K562 (cell line): ENCODE measurements at regions not wholly inside any gene's neighbourhood (a gene's known extent, or its start where the extent isn't known, plus 50 kb on each side); places are given as distances from the start of the nearest gene placed in this dataset.
A peak's percentile ranks its signal among the peaks of the same experiment; 100 is the strongest.

Experiments
- ATAC-seq: fragments of 200-7000 bp; cut with Tn5 transposase; 3 replicates; pipeline ENCODE4 v1.9.1; 2020; ENCODE audit warnings: moderate library complexity
- BruUV-seq: library from RNA; stranded (reverse); fragments of 400-500 nt; replicated peaks from 2 replicates; lab custom pipeline; 2021; lab: Mats Ljungman, UMichigan
- CTCF ChIA-PET: fragments of 300-600 bp; formaldehyde crosslinking; extraction: SDS; loops from one replicate; lab custom pipeline; 2021; ENCODE audit warnings: low intra/inter-chr PET ratio; lab: Yijun Ruan, JAX
- POLR2A ChIA-PET: fragments of 300-600, 350-650 bp; sonication (Branson Sonifier 250); formaldehyde crosslinking; extraction: SDS; loops from one replicate; lab custom pipeline; 2021; ENCODE audit warnings: antibody characterized with exemption, inconsistent platforms; lab: Yijun Ruan, JAX
- DNase-seq, 4 experiments: peaks; one replicate each; pipeline versions ENCODE4 v3.0.0 to v3.0.0-alpha.2; 2011 to 2018; ENCODE audit warnings: low spot score in 3 of 4, mixed read lengths in 3 of 4; ENCODE audit errors: extremely low read depth in 1 of 4
- FAIRE-seq: peaks from 2 replicates; lab custom pipeline; 2011; peaks lifted over from hg19 to GRCh38; lab: Jason Lieb, UNC
- H2AFZ ChIP-seq: 2 replicates; pipeline ENCODE4 v1.6.0; 2011; ENCODE audit warnings: low read depth, low read length, control low read depth, inconsistent platforms
- H3K27ac ChIP-seq: fragments of 200-600 bp; 3 replicates; pipeline ENCODE4 v1.8.0; 2011; ENCODE audit warnings: low read depth, mild to moderate bottlenecking, control low read depth, inconsistent platforms, low read length, moderate library complexity, mixed read lengths; ENCODE audit errors: extremely low read depth
- H3K27me3 ChIP-seq, 2 experiments: fragments of 300-600 bp in 1 of 2; 2 replicates in 1 of 2; 3 replicates in 1 of 2; pipeline versions ENCODE4 v1.6.0 to v1.8.0; 2011; ENCODE audit warnings: inconsistent platforms in 2 of 2, low read length in 2 of 2, mild to moderate bottlenecking in 1 of 2, mixed read lengths in 1 of 2, moderate library complexity in 1 of 2; ENCODE audit not compliant: control insufficient read depth in 2 of 2, insufficient read depth in 2 of 2
- H3K36me3 ChIP-seq: fragments of 300-600 bp; 3 replicates; pipeline ENCODE4 v1.8.0; 2011; ENCODE audit warnings: mild to moderate bottlenecking, low read length, inconsistent platforms; ENCODE audit not compliant: control insufficient read depth, insufficient read depth
- H3K4me1 ChIP-seq, 2 experiments: fragments of 200-600 bp in 1 of 2; replicated peaks in 1 of 2; 2 replicates in 1 of 2; 3 replicates in 1 of 2; pipeline versions ENCODE4 v1.5.1 to v1.8.0; 2011; ENCODE audit warnings: inconsistent platforms in 2 of 2, low read length in 2 of 2, mild to moderate bottlenecking in 1 of 2, mixed read lengths in 1 of 2, moderate library complexity in 1 of 2; ENCODE audit not compliant: control insufficient read depth in 2 of 2, insufficient read depth in 2 of 2
- H3K4me2 ChIP-seq: 2 replicates; pipeline ENCODE4 v1.6.1; 2011; ENCODE audit warnings: low read length, control low read depth, inconsistent platforms, mixed read lengths; ENCODE audit not compliant: insufficient read depth
- H3K4me3 ChIP-seq: fragments of 200-600 bp; sonication (generic), shearing (Covaris generic); 2 replicates; pipeline ENCODE4 v1.5.1; 2016; ENCODE audit warnings: control low read depth, inconsistent platforms
- H3K79me2 ChIP-seq: fragments of 200-600 bp; 3 replicates; pipeline ENCODE4 v1.8.0; 2011; ENCODE audit warnings: low read length, inconsistent platforms; ENCODE audit not compliant: control insufficient read depth, insufficient read depth
- H3K9ac ChIP-seq, 2 experiments: 2 replicates each; pipeline versions ENCODE4 v1.6.0 to v1.6.1; 2011; ENCODE audit warnings: low read depth in 2 of 2, low read length in 2 of 2, control low read depth in 1 of 2, inconsistent platforms in 1 of 2, mild to moderate bottlenecking in 1 of 2, mixed read lengths in 1 of 2; ENCODE audit not compliant: insufficient read depth in 1 of 2
- H3K9me1 ChIP-seq: one replicate; pipeline ENCODE4 v1.6.0; 2011; ENCODE audit warnings: inconsistent platforms, mild to moderate bottlenecking, low read length, moderate library complexity; ENCODE audit not compliant: control insufficient read depth, insufficient read depth
- H3K9me3 ChIP-seq: replicated peaks from 2 replicates; pipeline ENCODE4 v1.5.1; 2011; ENCODE audit warnings: low read depth, low read length, inconsistent platforms; ENCODE audit not compliant: control insufficient read depth, insufficient read depth
- H4K20me1 ChIP-seq: replicated peaks from 2 replicates; pipeline ENCODE4 v1.6.1; 2011; ENCODE audit warnings: low read length, inconsistent platforms, mixed read lengths; ENCODE audit not compliant: control insufficient read depth, insufficient read depth
- ADNP ChIP-seq: fragments of 200-800 bp; sonication (Bioruptor generic); IDR thresholded peaks from 2 replicates; pipeline ENCODE4 v1.6.1; 2016; ENCODE audit warnings: missing genetic modification characterization, missing compliant biosample characterization
- CCNT2 ChIP-seq: IDR thresholded peaks from 2 replicates; pipeline ENCODE4 v1.6.1; 2011; ENCODE audit warnings: borderline replicate concordance, low read depth, mild to moderate bottlenecking, moderate library complexity, mixed read lengths, low read length; ENCODE audit not compliant: insufficient read length; ENCODE audit errors: extremely low read depth
- FOS ChIP-seq: IDR thresholded peaks from 3 replicates; pipeline ENCODE4 v1.6.1; 2011; ENCODE audit not compliant: insufficient read length; ENCODE audit errors: extremely low read depth
- HCFC1 ChIP-seq: IDR thresholded peaks from 2 replicates; pipeline ENCODE4 v1.6.1; 2012; ENCODE audit warnings: low read depth, low read length, improper control_type of control experiment
- KLF13 ChIP-seq: fragments of 450-650 bp; IDR thresholded peaks from 2 replicates; pipeline ENCODE4 v1.6.1; 2016; ENCODE audit warnings: missing genetic modification characterization, low read depth, mild to moderate bottlenecking, missing compliant biosample characterization, moderate library complexity, borderline replicate concordance
- MTA3 ChIP-seq: fragments of 450-650 bp; formaldehyde crosslinking; IDR thresholded peaks from 2 replicates; pipeline ENCODE4 v1.6.1; 2017; ENCODE audit warnings: mild to moderate bottlenecking, borderline replicate concordance
- POLR2AphosphoS5 ChIP-seq: IDR thresholded peaks from 2 replicates; pipeline ENCODE4 v1.6.1; 2011; ENCODE audit warnings: mild to moderate bottlenecking, low read depth, low read length, moderate library complexity; ENCODE audit not compliant: control insufficient read depth, insufficient read depth
- RAD51 ChIP-seq: fragments of 450-650 bp; IDR thresholded peaks from 2 replicates; pipeline ENCODE4 v1.7.1; 2016; ENCODE audit warnings: low read depth, mild to moderate bottlenecking, borderline replicate concordance
- RFX5 ChIP-seq: IDR thresholded peaks from 2 replicates; pipeline ENCODE4 v1.6.1; 2011; ENCODE audit warnings: low read depth, mild to moderate bottlenecking, improper control_type of control experiment, low read length
- SIX5 ChIP-seq, 2 experiments: IDR thresholded peaks; 2 replicates each; pipeline ENCODE4 v1.6.1; 2011; ENCODE audit warnings: low read length in 2 of 2, borderline replicate concordance in 1 of 2, low read depth in 1 of 2, mild to moderate bottlenecking in 1 of 2, moderate library complexity in 1 of 2; ENCODE audit not compliant: insufficient read depth in 1 of 2
- STAT5B ChIP-seq: fragments of 250-450 bp; sonication (Bioruptor Pico); IDR thresholded peaks from 2 replicates; pipeline ENCODE4 v1.8.0; 2021; ENCODE audit warnings: mild to moderate bottlenecking, inconsistent platforms
- USF1 ChIP-seq: sonication (generic); formaldehyde crosslinking; IDR thresholded peaks from 2 replicates; pipeline ENCODE4 v1.9.0; 2022; ENCODE audit warnings: mild to moderate bottlenecking, missing genetic modification reagents
- USF2 ChIP-seq: sonication (generic); formaldehyde crosslinking; IDR thresholded peaks from 2 replicates; pipeline ENCODE4 v1.5.0; 2020; ENCODE audit warnings: missing genetic modification reagents
- ZNF699 ChIP-seq: fragments of 250-450 bp; sonication (Bioruptor Pico); IDR thresholded peaks from 2 replicates; pipeline ENCODE4 v1.8.0; 2021; ENCODE audit warnings: mild to moderate bottlenecking, moderate library complexity; ENCODE audit not compliant: insufficient replicate concordance
- WGBS: fragments of 100-300 bp; shearing (Covaris generic); methylation state at CpG from one replicate; pipeline ENCODE4 v1.1.6; 2016; ENCODE audit warnings: low coverage, mixed read lengths; ENCODE audit not compliant: insufficient coverage; ENCODE audit errors: missing lambda C conversion rate; 5-methylcytosine and 5-hydroxymethylcytosine counted together
- in situ Hi-C: fragments of 300-500 bp; cut with MboI; formaldehyde crosslinking; loops from 4 replicates; pipeline ENCODE4 v1.15.0; 2018; ENCODE audit warnings: inconsistent platforms, mixed read lengths
- intact Hi-C: fragments of 100-400 bp; cut with micrococcal nuclease; formaldehyde crosslinking; loops from 2 replicates; pipeline ENCODE4 v1.14.2; 2022
- TF ChIP-seq, protein P1 (sequence below): fragments of 450-650 bp; IDR thresholded peaks from 2 replicates; pipeline ENCODE4 v1.6.1; 2016; ENCODE audit warnings: mild to moderate bottlenecking

DNA sequence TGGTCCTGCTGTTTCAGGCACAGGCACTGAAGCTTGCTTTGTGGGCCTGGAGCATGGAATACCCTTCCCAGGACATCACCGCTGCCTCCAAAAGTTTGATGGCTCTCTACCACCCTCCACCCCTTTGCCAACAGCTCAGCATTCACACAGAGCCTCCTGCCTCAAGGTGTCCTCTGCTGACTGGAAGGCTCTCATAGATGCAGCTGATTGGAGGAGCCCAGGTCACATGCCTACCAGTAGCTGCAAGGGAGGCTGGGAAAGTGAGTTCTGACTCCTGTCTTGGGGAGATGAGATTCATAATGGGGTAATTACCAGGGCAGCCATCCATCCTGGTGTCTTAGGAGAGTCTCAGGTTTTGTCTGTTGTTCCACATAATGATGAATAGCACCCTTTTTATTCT, 124.8 kb upstream of the GRIK3 start:
- ChIA-PET CTCF (no interaction called here), POLR2A (interaction anchor here (0.6 to 0.9 kb wide), 3 partner anchors 11 to 261 kb away, joined by 3 read pairs; no protein-coding TSS in a partner anchor)
- Histone ChIP-seq H3K79me2 (no peaks in the 10 kb centered on the region), H3K27me3 (no peaks in the 10 kb centered on the region), H2AFZ (no peak overlapping the region), H3K9me1 (no peaks in the 10 kb centered on the region), H3K27ac (no peak overlapping the region), H3K4me1 (no peaks in the 10 kb centered on the region), H3K4me3 (no peak overlapping the region), H3K4me2 (no peak overlapping the region), H3K9me3 (no peaks in the 10 kb centered on the region), H3K36me3 (no peaks in the 10 kb centered on the region), H3K9ac (no peak overlapping the region), H4K20me1 (no peaks in the 10 kb centered on the region)
- intact Hi-C loops, result no loop called here
- WGBS, result 0% methylated on average over 1 of the region's 1 CpG
- TF ChIP-seq, protein P1, sequence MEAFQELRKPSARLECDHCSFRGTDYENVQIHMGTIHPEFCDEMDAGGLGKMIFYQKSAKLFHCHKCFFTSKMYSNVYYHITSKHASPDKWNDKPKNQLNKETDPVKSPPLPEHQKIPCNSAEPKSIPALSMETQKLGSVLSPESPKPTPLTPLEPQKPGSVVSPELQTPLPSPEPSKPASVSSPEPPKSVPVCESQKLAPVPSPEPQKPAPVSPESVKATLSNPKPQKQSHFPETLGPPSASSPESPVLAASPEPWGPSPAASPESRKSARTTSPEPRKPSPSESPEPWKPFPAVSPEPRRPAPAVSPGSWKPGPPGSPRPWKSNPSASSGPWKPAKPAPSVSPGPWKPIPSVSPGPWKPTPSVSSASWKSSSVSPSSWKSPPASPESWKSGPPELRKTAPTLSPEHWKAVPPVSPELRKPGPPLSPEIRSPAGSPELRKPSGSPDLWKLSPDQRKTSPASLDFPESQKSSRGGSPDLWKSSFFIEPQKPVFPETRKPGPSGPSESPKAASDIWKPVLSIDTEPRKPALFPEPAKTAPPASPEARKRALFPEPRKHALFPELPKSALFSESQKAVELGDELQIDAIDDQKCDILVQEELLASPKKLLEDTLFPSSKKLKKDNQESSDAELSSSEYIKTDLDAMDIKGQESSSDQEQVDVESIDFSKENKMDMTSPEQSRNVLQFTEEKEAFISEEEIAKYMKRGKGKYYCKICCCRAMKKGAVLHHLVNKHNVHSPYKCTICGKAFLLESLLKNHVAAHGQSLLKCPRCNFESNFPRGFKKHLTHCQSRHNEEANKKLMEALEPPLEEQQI, result no peak
- TF ChIP-seq ZNF699 (CRISPR knock-in tag), result no peak
- peak; percentile 89 for TF ChIP-seq USF2 (CRISPR knock-in tag)
- TF ChIP-seq ADNP, result no peak
- no peak for TF ChIP-seq POLR2AphosphoS5
- no peak for TF ChIP-seq CCNT2
- no peak for TF ChIP-seq RFX5
- peak; percentile 74 for TF ChIP-seq HCFC1
- TF ChIP-seq MTA3, result no peak
- TF ChIP-seq RAD51, result peak; percentile 73
- peak in 1 of 2 experiments; percentile 35; a peak in 3 of 4 replicates for TF ChIP-seq SIX5 (IDR thresholded peaks at IDR 0.05; ENCODE audit: borderline replicate concordance in 1 of 2, insufficient read depth in 1 of 2, low read depth in 1 of 2, low read length in 2 of 2)
- no peak for TF ChIP-seq KLF13
- TF ChIP-seq STAT5B, result no peak
- peak; percentile 75 for TF ChIP-seq USF1 (CRISPR knock-in tag)
- TF ChIP-seq FOS, result peak; percentile 30
- ATAC-seq (peak; percentile 76), DNase-seq (peak; percentile 18 to 44 (median 34)), FAIRE-seq (no peak)
- BruUV-seq, result no TSS peak
- in situ Hi-C loops, result no loop called here
